C1 segment of cervical spinal cord (tissue), 14 donors: ENCODE measurements at regions not wholly inside any gene's neighbourhood (a gene's known extent, or its start where the extent isn't known, plus 50 kb on each side); places are given as distances from the start of the nearest gene placed in this dataset.
A peak's percentile ranks its signal among the peaks of the same experiment; 100 is the strongest.

ENCODE experiments used
- DNase-seq, 14 donors: peaks; one replicate each; lab custom pipeline; 2025; lab: John Stamatoyannopoulos, UW

- peak in 8 of 14 donors; percentile 5 to 47 (median 33) for DNase-seq
Observed at GRCh38 chr14:49999146-49999761, 106.4 kb downstream of the ARF6 start.

DNA sequence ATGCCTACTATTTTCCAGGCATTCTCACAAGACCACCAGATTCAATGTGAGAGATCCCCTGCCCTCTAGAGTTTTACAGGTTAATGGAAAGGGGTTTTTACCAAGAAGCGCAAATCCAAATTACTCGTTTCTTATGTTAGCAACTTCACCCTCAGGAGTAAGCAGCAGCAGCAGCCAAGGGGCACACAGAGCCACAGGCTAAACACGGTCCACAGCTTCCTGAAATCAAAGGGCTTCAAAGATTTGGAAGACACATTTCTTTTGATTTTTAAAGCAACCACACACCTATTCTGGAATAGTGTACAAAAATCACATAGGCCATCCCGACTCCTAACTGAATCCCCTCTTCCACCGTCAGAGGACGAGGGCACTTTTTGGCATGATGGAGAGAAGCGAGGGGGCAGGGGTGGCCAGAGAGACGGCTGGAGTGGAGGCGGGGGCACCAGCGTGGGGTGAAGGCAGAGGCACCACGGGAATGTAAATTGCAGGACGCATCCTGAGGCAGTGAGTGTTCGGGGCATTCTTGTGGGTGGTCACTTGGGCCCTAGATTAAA is 107.0 kb downstream of the ARF6 start:
- no peak for DNase-seq

- peak in 7 of 14 donors; percentile 5 to 42 (median 14) for DNase-seq
Observed at GRCh38 chr14:50000380-50001150, 107.7 kb downstream of the ARF6 start.

DNA sequence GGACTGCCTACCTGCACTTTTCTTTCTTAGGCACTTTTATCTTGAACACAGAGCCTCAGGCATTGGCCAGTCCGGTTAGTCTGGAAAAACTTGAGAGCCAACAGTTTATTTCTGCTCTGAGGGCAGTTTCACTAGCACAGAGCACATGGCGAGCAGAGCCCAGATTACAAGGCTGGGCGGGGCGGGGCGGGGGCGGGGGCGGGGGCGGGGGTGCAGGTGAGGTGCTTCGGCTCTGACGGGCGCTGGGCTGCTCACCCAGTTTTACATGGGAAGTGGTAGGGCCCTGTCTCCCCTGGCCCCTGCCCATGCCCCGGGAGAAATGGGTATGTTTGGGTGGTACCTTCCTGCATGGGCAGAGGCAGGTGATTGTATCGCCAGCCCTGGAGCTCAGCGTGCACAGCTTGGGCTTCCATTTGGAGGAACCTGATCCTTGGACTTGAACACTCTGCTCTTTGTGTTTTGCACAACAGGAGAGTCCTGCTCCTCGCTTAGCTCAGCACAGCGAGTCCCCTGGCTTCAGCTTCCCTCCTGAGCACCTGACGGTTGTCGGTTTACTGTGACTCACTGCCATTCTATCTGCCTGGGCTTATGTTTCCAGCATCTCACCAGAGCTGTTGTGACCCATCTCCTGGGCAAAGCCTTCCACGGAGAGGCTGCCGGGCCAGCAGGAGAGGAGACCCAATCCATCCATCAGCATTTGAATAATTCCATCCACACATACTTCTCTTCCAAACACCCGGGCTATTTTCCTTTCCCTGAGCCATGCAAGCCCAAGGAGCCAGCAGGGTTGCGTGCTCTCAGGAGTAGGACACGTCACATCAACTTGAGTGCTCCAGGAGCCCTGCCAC is 108.5 kb downstream of the ARF6 start:
- DNase-seq: peak in 2 of 14 donors; percentile 25 to 94

- DNase-seq: no peak
Observed at GRCh38 chr14:50001999-50002925, 109.4 kb downstream of the ARF6 start.

DNA sequence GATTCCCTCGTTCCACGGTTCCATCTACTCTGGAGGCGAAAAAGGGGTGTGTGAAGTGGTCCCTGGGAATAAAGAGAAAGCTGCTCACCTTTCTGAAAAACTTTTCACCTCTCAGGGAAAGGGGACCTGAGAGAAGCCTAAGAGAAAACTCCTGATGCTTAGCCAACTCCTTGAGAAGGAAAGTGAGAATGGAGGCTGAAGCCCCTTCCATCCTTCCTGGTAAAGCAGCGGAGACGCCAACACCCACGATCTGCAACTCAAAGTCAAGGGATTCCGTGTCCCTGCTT is 110.0 kb downstream of the ARF6 start:
- DNase-seq: no peak

DNA sequence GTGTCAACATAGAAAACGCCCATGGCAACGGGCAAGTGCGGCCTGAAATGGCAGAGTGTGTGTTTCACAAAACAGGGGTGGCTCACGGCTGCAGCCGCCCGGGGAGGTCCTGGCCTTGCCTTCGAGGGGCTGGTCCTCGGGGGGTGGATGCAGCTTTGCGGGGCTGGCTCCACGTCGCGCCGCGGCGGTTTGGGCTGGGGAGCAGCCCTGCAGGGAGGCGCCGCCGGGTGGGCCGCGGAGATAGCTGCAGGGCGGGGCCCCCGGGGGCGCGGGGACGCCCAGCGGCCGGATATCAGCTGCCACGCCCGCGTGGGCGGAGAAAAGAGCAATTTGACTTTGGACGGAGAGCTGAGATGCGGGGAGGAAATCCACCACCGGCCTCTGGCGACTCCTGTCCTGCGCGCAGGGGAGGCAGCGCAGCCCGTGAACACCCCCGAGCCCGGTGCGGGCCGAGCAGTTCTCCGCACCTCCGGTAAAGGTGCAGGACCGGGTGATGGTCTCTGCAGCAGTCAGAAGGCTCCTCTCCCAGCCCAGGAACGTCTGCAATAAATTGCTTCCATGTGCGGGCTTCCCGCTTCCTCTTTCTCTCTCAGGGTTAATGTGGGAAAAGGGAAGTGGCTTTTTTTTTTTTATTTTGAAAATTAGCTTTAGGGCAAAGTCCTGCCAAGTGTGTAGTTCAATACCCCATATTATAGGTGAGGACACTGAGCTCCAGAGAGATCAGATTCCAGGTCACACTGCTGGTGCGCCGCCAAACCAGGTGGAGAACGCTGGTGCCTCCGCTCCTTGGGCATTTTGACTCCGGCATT is 110.5 kb downstream of the ARF6 start:
- peak in 4 of 14 donors; percentile 26 to 47 (median 37) for DNase-seq

- no peak for DNase-seq
Observed at GRCh38 chr14:50006141-50006540, 110.2 kb downstream of the VCPKMT start.

DNA sequence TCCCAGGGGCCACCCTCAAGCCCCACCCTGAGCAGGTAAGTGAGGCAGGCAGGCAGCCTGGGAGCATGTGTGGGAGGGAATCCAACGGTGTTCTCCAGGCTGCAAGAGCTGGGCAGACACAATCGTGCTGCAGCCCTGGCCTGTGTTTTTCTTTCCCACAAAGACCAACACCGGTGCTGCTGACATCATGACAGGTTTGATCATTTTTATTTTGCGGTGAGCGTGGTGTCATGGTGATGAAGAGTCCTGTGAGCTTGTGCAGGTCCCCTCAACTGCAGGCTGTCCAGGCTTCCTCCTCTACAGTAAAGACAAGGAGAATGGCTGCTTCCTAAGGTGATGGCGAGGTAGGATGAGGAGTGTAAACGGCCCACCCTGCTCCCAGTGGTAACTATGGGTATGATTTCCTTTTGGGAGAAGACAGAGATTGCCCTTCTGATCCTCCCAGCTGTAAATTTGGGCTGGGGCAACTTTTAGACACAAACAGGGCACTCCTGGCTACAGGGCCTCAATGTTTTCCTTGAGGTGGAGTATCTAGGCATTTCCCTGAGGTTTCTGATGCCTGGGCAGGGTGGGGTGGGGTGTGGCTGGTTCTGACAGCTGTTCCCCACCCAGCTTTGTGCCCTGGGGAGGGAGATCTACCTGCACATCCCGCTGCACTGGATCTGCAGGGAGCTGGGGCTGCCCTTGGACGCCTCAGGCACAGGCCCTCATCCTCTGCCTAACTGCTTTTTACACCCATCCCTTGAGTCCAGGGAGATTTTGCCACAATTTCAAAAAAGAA is 109.1 kb downstream of the VCPKMT start:
- no peak for DNase-seq

DNA sequence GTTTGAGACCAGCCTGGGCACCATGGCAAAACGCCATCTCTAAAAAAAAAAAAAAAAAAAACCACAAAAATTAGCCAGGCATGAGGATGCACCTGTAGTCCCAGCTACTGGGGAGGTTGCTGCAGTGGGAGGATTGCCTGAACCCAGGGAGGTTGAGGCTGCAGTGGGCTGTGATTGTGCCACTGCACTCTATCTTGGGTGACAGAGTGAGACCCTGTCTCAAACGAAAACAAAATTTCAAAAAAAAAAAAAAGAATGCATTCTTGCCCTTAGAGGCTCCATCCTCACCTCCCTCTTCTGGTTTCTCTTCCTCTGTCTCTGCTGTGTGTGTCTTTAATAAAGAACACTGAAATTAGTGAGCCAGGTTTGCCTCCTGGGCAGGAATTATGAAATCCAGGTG is 107.8 kb downstream of the VCPKMT start:
- no peak for DNase-seq

DNA sequence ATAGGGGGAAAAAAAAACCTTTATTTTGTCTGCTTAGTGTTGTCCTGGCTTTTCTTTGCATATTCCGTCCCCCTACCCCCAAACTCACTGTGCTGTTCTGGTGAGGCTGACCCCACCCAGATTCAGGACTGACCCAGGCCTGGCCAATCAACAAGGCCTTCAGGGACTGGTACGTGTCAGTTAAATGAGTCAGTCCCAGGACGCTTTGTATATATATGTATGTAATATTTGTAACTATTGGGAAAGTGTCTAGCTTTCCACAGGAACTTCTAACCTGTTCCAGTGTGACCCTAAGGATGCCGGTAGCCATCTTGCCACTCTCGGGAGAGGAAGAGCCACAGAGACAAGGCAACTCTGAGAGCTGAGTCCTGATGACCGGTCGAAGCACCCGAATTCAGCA is 107.4 kb downstream of the VCPKMT start:
- no peak for DNase-seq

DNA sequence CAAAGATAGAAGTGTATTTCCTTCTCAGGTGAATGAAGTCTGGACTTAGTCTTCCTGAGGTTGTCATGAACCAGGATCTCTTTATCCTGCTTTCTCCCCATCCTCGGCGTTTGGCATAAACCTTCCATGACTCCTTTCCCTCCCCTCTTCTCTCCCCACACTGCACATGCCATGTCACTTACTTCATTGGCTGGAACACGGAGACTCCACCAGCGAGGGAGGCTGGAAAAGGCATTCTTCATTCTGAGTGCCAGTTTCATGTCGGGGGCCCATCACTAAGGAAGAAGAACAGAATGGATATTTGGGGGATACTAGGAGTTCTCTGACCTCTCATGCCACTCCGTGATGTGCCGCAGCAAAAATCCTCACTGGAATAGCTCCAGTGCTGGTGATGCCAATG is 105.6 kb downstream of the VCPKMT start:
- DNase-seq: no peak

GRCh38 chr14:50011242-50011641 is 105.1 kb downstream of the VCPKMT start:
- DNase-seq: no peak

- DNase-seq: no peak
Observed at GRCh38 chr14:50012644-50013043, 103.7 kb downstream of the VCPKMT start.

DNA sequence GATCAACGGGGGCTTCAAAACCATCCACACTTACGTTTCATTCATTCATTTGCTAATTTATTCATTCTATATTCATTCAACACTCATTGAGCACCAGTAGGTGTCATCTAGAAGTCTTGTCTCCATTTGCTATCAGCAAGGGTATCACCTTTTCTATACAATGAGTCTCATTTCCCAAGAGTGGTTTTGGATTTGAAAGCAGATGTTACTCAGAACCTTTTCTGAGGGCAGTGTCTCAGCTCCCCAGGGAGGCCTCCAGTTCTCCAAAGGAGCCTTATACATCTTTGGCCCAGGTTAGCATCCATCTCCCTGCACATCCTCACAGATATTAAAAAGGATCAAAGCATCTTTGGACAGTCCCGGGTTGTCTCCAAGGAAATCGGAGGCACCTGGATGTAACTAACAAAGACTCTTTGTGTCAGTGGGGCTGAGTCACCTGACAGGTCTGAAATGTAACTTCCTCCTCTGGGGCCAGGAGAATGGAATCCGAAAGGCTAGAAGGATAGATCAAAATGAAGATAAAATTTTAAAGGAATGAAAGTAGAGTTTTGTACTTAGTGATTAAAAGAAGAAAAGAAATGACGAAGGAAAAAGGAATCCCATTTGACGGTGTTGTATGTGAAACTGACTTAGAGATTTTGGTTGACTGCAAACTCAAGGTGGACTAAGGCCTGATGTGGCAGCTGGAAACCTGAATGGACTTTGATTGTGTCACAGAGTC is 103.0 kb downstream of the VCPKMT start:
- no peak for DNase-seq

GRCh38 chr14:50013934-50014333 is 102.4 kb downstream of the VCPKMT start:
- no peak for DNase-seq

GRCh38 chr14:50014809-50015430 is 101.5 kb downstream of the VCPKMT start:
- DNase-seq: no peak

GRCh38 chr14:50015716-50016115 is 100.7 kb downstream of the VCPKMT start:
- no peak for DNase-seq
